Stomach (tissue), 4 donors: ENCODE measurements at regions not wholly inside any gene's neighbourhood (a gene's known extent, or its start where the extent isn't known, plus 50 kb on each side); places are given as distances from the start of the nearest gene placed in this dataset.

Source experiments
- EP300 ChIP-seq: sonication (generic); formaldehyde crosslinking; IDR thresholded peaks from one replicate; pipeline ENCODE4 v1.6.1; 2017; ENCODE audit warnings: antibody characterized with exemption
- POLR2AphosphoS5 ChIP-seq, 3 donors: sonication (generic); formaldehyde crosslinking; IDR thresholded peaks; one replicate each; pipeline ENCODE4 v1.6.1; 2016; ENCODE audit warnings: antibody characterized with exemption in 3 of 3
- TF ChIP-seq, protein P1 (sequence below), 7 experiments: fragments of 450-650 bp in 4 of 7; fragments of 200-600 bp in 3 of 7; sonication (generic) in 3 of 7; IDR thresholded peaks; one replicate each; pipeline ENCODE4 v1.5.1; 2016 to 2019; ENCODE audit warnings: antibody characterized with exemption in 7 of 7, control low read depth in 2 of 7, mild to moderate bottlenecking in 1 of 7

DNA sequence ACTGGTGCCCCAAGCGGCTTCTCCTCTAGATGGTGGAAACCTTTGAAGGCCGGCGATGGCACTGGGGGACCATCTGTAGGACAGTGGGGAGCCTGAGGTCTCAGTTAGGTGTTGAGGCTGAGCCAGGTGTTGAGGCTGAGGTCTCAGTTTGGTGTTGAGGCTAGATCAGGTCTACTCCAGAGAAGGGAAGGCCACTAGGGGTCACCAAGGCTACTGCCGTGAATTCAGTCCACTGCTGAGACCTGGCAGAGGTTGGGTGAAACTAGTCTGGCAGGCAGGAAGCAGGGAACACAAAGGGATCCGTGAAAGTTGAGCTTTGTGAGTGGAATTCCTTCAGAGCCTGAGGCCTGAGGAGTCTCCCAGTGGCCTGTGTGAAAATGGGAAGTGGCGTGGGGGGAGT, 123.8 kb upstream of the FGF3 start:
- TF ChIP-seq, protein P1, sequence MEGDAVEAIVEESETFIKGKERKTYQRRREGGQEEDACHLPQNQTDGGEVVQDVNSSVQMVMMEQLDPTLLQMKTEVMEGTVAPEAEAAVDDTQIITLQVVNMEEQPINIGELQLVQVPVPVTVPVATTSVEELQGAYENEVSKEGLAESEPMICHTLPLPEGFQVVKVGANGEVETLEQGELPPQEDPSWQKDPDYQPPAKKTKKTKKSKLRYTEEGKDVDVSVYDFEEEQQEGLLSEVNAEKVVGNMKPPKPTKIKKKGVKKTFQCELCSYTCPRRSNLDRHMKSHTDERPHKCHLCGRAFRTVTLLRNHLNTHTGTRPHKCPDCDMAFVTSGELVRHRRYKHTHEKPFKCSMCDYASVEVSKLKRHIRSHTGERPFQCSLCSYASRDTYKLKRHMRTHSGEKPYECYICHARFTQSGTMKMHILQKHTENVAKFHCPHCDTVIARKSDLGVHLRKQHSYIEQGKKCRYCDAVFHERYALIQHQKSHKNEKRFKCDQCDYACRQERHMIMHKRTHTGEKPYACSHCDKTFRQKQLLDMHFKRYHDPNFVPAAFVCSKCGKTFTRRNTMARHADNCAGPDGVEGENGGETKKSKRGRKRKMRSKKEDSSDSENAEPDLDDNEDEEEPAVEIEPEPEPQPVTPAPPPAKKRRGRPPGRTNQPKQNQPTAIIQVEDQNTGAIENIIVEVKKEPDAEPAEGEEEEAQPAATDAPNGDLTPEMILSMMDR (IDR thresholded peaks at IDR 0.05) = no peak
- TF ChIP-seq POLR2AphosphoS5 (IDR thresholded peaks at IDR 0.05) (no peak), EP300 (no peak)
